ENCODE measurements at regions not wholly inside any gene's neighbourhood (a gene's known extent, or its start where the extent isn't known, plus 50 kb on each side); places are given as distances from the start of the nearest gene placed in this dataset.

- no peak for DNase-seq
Measured at GRCh38 chr16:82404586-82405315, 222.0 kb upstream of the CDH13 start.

- DNase-seq: no peak
Measured at GRCh38 chr16:82402665-82403218, 224.0 kb upstream of the CDH13 start.

GRCh38 chr16:82400046-82400445, 226.7 kb upstream of the CDH13 start:
- DNase-seq: peak; percentile 35

DNA sequence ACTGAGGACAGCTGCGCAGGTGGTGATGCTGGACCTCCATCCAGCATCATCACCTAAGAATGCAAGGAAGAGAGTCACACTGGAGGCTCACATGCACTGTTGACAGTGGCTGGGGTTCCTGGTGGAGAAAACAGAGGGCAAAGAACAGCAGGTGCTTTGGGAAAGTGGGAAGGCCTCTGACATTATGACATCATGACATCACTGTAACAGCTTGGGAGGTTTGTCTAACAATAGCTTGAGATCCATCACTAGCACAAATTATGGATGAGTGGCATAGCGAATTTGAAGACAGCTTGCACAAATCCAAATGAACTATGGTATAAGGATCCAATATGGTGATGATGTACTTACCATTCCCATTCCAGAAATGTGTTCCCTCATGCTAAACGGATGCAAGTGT, 226.5 kb upstream of the MPHOSPH6 start:
- no peak for DNase-seq

- DNase-seq: no peak
Measured at GRCh38 chr16:82395212-82395611, 225.2 kb upstream of the MPHOSPH6 start.

DNA sequence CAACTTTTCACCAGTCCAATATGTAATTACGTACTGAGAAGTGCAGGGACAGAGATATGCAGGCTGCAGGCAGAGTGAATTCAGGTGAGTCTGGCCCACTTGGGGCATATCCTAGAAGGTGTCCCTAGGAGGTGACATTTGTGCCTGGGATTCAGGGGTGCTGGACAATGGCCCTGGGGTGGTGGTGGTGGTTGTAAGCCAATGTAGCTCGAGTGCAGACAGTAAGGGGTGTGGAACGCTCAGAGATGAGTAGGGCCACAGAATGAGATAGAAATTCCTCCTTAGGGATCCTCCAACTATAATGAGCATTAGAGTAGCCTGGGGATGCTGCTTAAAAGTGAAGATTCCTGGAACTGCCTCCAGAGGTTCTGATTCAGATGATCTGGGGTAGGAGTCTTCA, 221.7 kb upstream of the MPHOSPH6 start:
- no peak for DNase-seq

DNA sequence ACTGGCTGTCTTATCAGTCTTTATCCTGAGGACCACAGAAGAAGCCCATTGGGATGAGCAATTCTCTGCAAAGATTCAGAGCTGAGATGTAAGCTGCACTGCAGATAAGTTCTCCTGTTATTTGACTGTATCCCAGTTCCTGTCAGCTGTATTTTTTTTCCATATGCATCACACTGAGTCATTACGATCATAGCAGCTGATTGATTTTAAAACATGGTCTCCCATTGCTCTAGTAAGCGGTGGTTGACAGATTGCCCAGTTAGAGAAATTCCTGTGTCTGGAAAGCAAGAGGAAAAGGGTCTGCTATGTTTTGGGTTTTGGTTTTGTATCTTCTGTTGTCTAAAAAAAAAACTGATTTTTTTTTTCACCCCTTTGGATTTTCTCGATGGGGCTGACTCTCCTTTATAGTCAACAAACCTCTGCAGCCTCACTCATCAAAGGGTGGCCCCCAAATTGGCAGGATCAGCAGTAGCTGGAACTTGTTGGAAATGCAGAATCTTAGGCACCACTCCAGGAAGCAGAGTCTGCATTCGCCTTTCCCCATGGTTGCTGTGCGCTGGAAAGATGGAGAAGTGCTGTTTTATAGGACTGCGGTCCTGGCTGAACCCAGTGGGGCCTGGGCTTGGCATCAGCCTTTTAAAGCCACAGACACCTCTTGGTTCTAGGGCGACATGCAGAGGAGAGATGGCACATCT, 220.1 kb upstream of the MPHOSPH6 start:
- DNase-seq: peak; percentile 51

DNA sequence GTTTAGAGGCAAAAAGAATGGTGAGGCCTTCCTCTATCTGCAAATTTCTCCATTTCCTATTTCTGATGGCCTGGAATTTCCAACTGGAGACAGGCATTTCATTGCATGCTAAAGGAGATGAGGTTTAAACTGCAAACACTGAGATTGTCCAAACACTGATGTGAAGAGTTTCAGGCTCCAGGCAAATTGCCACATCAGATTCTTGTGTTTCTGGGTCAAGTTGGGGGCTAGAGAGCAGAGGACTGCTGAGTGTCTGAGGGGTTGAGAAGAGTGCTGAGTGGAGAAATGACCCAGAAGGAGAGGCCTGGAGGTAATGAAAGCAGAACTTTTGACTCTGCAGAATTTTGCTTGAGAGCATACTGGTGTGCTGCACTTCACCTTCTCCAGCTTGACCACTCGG, 216.7 kb upstream of the MPHOSPH6 start:
- no peak for DNase-seq

- no peak for DNase-seq
Measured at GRCh38 chr16:82384949-82385348, 214.9 kb upstream of the MPHOSPH6 start.

DNA sequence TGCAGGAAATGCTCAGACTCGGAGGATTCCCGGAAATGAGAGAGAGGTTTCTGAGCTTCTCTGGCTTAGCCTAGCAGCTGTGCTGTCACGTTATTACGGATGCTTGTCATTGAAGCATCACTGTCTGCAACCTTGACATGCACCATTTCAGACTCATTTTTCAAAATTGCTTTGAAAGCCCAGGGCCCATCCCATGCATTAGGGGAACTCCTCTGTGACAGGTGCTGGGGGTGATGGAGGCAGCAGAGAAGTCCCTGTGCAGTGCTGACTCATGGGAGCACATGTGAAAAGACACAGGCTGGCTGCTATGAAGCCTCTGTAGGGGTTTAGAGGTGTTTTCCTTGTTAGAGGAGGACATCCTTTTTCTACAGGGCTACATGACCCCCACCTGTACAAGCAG, 214.0 kb upstream of the MPHOSPH6 start:
- DNase-seq: no peak

DNA sequence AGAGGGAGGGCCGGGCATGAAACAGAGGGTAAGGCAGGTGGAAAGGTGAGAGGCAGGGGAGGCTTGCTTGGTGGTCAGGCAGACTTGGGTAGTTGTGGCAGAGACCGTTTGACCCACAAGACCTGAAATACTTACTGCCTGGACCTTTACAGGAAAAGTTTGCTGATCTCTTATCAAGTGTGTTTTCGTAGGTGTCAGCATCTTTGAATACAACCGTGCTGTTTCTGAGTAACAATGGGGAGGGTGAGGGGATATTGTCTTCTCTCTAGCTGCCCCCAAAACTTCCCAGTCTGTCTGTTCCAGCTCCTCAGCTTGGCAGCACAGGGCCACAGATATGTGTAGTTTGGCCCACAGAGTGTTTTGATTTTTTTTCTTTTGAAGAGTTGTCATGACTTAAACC, 212.5 kb upstream of the MPHOSPH6 start:
- no peak for DNase-seq

DNA sequence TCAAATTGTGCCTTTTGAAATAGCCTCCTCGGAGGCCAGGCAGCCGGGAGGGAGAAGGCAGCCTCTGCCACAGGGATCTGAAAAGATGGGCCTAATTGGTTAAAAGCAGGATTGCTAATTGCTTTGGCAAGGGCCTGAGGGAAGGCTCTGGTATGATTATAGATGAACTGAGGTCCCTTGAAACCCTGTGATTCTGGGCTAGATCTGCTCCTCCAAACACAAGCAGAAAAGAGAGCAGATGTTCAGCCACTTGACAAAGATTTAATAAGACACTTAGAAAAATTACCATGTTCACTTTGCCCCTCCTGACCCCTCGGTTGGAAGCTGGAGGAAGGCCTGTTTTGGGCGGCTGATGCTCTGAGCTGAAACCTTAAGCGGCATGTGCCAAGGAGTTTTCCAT, 209.5 kb upstream of the MPHOSPH6 start:
- no peak for DNase-seq

- DNase-seq: no peak
Measured at GRCh38 chr16:82373976-82374375, 204.0 kb upstream of the MPHOSPH6 start.

- DNase-seq: no peak
Measured at GRCh38 chr16:82370282-82370681, 200.3 kb upstream of the MPHOSPH6 start.

DNA sequence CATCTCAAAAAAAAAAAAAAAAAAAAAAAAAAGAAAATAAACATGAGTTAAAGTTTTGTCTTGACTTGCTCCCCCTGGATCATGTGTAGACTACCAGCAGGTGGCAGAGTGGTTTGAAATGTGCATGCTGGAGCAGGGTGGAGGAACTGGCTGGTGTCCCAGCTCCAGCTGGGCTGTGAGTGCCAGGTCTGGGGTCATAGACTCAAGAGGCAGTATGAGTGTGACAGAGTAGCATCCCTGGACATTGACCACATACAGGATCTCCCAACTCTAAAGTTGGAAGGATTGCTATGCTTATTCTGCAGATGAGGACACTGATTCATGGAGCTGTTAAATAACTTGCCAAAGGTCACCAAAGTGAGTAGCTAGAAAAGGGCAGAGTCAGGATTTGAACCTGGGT, 198.0 kb upstream of the MPHOSPH6 start:
- peak; percentile 49 for DNase-seq

DNA sequence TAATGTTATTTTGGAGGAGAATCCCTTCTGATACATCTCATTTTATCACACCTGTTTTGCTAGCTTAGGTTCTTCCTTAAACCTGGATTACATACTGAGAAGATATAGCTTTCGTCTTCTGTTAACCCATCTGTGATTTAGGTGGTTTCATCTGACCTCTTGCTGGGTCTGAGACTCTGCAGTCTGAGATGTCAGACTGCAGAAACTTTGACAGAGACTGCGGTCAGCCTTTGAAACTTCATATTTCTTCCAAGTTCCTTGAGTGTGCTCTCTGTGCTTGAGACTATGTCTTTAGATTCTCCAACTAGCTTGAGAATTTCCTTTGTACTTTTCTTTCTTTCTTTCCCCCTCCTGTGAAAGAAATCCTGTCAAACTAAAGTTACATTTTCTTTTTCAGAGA, 196.4 kb upstream of the MPHOSPH6 start:
- no peak for DNase-seq

DNA sequence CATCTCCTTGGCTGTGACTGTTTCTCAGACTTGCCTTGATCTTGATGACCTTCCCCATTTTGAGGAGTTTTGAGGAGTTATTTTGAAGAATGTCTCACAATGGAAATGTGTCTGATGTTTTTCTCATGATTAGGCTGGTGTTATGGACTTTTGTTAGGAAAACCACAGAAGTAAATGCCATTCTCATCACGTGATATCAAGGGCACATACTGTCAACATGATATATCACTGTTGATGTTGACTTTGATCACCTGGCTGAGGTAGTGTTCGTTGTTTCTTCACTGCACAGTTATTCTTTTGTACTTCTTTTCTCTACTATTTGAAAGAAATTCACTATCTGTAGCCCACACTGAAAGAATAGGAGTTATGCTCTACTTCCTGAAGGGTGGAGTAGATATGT, 194.7 kb upstream of the MPHOSPH6 start:
- no peak for DNase-seq

DNA sequence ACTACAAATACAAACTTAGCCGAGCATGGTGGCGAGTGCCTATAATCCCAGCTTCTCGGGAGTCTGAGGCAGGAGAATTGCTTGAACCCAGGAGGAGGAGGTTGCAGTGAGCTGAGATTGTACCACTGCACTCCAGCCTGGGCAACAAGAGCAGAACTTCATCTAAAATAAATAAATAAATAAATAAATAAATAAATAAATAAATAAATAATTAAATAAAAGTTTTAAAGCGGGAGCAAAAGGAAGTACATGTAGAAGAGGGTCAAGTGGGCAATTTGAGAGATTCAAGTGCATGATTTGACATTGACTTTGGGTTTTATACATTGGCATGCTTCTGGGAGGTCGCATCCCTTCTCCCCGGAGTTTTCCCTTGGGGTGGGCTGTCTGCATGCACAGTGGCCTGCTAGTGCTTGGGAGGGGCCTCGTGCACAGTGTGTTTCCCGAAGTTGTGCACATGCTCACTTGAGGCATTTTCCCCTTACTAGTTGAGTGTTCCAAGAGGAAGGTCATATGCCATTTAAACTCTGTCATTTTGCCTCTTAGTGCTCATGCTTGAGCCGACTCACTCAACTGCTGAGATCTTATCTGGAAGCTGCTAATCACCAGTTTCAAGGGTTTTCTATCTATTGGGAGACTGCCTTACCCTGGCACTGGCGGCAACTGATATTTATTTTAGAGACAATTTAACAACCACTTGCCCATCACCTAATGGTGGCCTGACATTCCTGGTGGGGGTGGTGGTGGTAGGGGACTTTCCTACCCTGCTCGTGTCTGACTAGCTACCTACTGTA, 193.2 kb upstream of the MPHOSPH6 start:
- no peak for DNase-seq

DNA sequence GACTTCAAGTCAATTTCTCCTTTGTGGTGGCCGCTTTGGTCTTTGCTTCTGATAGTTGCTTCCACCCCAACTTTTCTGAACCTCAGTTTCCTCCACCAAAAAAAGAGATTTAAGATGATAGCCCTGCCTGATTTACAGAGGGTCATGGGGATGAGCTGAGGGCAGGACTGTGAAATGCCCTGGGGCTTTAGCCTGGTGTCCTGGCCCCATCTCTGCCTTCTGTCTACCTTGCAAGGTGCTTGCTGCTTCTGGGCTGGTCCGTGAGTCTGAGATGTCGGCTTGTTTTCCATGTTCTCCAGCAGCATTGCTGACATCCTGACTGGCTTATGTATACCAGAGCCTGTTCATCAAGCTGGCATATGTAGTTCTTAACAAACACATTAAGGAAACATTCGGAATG, 191.9 kb upstream of the MPHOSPH6 start:
- DNase-seq: no peak

DNA sequence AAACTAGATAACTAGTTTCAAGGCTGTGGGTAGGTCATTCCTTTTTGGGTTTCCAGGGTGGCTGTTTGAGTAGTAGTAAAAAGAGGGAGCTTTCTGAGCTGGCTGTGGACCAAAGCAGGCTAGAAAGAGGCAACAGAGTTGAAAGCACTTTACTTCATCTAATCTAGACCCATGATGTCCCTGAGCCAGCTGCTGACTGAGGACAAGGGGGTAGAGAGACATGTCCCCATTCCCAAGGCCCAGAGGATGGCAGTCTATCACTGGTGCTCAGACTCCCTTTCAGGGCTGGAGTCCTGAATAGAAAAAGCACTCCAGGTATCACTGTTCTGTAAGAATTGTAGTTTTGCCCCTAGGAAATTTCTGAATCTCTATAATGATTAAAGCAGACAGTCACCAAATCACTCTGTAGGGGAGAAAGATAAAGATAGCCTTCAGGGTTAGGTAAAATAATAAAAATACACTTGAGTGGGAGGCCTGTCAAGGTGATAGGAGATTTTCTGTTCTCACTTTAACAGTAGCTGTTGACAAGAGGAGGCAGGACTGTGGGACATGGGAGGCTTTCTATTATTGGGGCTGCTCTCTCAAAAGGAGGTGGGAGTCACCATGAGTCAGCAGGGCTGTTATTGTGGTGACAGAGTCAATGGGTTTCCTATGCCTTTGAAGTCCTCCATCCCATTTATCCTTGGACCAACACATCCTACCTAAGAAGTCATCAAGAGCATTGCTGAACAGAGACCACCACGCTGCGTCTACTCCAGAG, 190.2 kb upstream of the MPHOSPH6 start:
- no peak for DNase-seq

DNA sequence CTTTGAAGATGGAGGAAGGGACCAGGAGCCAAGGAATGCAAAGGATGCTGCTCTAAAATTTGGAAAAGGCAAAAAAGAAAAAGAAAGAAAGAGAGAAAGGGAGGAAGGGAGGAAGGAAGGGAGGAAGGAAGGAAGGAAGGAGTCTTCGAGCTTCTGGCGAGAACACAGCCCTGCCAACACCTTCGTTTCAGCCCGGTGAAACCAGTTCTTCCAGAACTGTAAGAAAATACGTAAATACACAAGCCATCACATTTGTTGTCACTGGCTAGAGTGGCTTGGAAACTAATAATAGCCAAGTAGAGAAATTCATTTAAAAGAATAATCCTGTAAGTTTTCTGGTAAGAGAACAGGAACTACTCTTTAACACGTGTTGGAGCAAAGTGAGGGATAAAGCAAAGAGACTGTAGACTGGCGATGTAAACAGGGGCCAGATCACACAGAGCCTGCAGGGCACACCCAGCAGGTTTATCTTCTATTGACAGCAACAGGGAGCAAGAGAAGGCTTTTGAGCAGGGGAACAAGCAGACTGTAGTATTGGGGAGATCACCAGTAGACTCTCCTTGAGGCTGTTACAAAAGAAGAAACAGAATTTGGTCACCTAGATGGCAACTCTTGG, 188.7 kb upstream of the MPHOSPH6 start:
- DNase-seq: no peak

DNA sequence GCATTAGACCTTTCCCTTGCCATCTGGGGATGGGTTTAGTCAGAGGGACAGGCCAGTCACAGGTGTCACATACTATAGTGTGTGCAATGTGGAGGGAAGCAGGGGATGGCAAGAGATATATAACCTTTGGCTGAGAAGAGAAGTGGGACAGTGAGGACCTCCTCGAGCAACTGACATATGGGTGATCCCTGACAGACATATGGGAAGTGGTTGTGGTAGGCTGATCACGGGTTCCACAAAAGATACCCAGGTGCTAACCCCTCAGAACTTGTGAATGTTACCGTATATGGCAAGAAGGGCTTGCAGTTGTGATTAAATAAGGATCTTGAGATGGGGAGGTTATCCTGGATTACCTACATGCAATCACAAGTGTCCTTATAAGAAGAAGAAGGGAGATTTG, 188.1 kb upstream of the MPHOSPH6 start:
- DNase-seq: no peak

Data from right hindlimb (tissue), 1 donor.